ENCODE measurements at regions not wholly inside any gene's neighbourhood (a gene's known extent, or its start where the extent isn't known, plus 50 kb on each side); places are given as distances from the start of the nearest gene placed in this dataset.

- Histone ChIP-seq H3K9me3 (ENCODE audit: control insufficient read depth, low read length) (peaks cover 2% of the 10 kb centered on the region), H3K27me3 (replicated peaks; ENCODE audit: control insufficient read depth, insufficient read depth, low read length) (no peaks in the 10 kb centered on the region), H3K9ac (ENCODE audit: low read length) (no peak overlapping the region), H3K36me3 (ENCODE audit: control insufficient read depth, insufficient read depth, low read length, severe bottlenecking) (no peaks in the 10 kb centered on the region), H3K4me1 (ENCODE audit: control insufficient read depth, insufficient read depth, low read length) (no peaks in the 10 kb centered on the region), H3K4me3 (ENCODE audit: low read length) (no peak overlapping the region)
- DNase-seq (ENCODE audit: low read depth), result no peak
Observed at GRCh38 chr4:144463896-144464295, 182.1 kb upstream of the HHIP start.

DNA sequence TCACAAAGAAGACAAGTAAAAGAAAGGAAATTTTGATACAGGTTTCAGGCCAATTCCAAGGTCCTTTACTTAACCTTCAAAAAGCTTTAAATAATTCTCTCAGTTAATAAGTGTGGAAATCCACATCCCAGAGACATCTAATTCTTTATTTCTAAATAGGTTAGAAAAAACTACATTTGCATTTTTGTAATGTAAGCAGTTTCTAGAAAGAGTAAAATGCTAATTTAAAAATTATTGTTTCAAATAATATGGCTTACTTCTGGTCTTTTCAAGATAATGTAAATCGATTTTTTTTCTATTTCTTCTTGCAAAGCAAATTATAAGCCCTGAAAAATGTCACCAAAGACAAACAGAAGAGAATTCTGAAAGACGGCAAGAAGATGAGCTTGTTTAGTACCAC lies 180.4 kb upstream of the HHIP start:
- no peak for DNase-seq (ENCODE audit: low read depth)
- H3K9me3 ChIP-seq (ENCODE audit: control insufficient read depth, low read length), result peaks cover 2% of the 10 kb centered on the region
- no peaks in the 10 kb centered on the region for H3K36me3 ChIP-seq (ENCODE audit: control insufficient read depth, insufficient read depth, low read length, severe bottlenecking)
- H3K4me1 ChIP-seq (ENCODE audit: control insufficient read depth, insufficient read depth, low read length), result no peaks in the 10 kb centered on the region
- H3K9ac ChIP-seq (ENCODE audit: low read length), result no peak overlapping the region
- no peak overlapping the region for H3K4me3 ChIP-seq (ENCODE audit: low read length)
- no peaks in the 10 kb centered on the region for H3K27me3 ChIP-seq (replicated peaks; ENCODE audit: control insufficient read depth, insufficient read depth, low read length)

DNA sequence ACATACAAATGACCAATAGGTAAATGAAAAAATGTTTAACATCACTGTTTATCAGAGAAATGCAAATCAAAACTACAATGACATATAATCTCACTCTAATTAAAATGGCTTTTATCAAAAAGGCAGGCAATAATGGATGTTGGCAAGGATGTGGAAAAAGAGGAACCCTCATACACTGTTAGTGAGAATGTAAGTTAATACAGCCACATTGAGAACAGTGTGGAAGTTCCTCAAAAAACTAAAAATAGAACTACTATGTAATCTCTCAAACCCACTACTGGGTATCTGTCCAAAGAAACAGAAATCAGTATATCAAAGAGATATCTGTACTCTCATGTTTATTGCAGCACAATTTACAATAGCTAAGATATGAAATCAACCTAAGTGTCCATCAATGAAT lies 165.9 kb upstream of the HHIP start:
- H3K9me3 ChIP-seq (ENCODE audit: control insufficient read depth, low read length), result peaks cover 15% of the 10 kb centered on the region
- DNase-seq (ENCODE audit: low read depth), result no peak
- H3K27me3 ChIP-seq (replicated peaks; ENCODE audit: control insufficient read depth, insufficient read depth, low read length), result no peaks in the 10 kb centered on the region
- H3K9ac ChIP-seq (ENCODE audit: low read length), result no peak overlapping the region
- no peak overlapping the region for H3K4me3 ChIP-seq (ENCODE audit: low read length)
- H3K36me3 ChIP-seq (ENCODE audit: control insufficient read depth, insufficient read depth, low read length, severe bottlenecking), result no peaks in the 10 kb centered on the region
- no peaks in the 10 kb centered on the region for H3K4me1 ChIP-seq (ENCODE audit: control insufficient read depth, insufficient read depth, low read length)

GRCh38 chr4:144489831-144490230 lies 156.1 kb upstream of the HHIP start:
- Histone ChIP-seq H3K9me3 (ENCODE audit: control insufficient read depth, low read length) (no peaks in the 10 kb centered on the region), H3K27me3 (replicated peaks; ENCODE audit: control insufficient read depth, insufficient read depth, low read length) (no peaks in the 10 kb centered on the region), H3K4me3 (ENCODE audit: low read length) (no peak overlapping the region), H3K36me3 (ENCODE audit: control insufficient read depth, insufficient read depth, low read length, severe bottlenecking) (no peaks in the 10 kb centered on the region), H3K9ac (ENCODE audit: low read length) (no peak overlapping the region), H3K4me1 (ENCODE audit: control insufficient read depth, insufficient read depth, low read length) (no peaks in the 10 kb centered on the region)
- DNase-seq (ENCODE audit: low read depth), result no peak

DNA sequence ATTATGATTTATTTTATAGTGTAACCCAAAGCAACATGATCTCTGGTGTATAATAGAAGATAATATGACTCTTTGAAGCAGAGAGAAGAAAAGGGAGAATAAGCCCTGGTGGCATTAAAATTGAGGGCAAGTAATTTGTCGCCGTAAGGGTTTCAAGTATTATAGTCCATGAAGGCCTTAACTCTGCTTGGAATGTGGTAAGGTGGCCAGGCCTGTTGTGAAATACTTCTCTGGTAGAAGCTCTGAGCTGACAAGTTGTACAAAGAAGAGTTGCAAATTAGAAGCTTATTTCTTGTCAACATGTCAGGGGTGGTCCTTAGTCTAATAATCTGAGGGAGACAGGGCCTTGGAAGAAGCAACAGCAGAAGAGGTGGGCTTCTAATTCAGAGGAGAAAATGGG lies 151.7 kb upstream of the HHIP start:
- H3K27me3 ChIP-seq (replicated peaks; ENCODE audit: control insufficient read depth, insufficient read depth, low read length), result no peaks in the 10 kb centered on the region
- no peak overlapping the region for H3K4me3 ChIP-seq (ENCODE audit: low read length)
- no peaks in the 10 kb centered on the region for H3K9me3 ChIP-seq (ENCODE audit: control insufficient read depth, low read length)
- H3K9ac ChIP-seq (ENCODE audit: low read length), result no peak overlapping the region
- H3K36me3 ChIP-seq (ENCODE audit: control insufficient read depth, insufficient read depth, low read length, severe bottlenecking), result no peaks in the 10 kb centered on the region
- peak; percentile 32 for DNase-seq (ENCODE audit: low read depth)
- H3K4me1 ChIP-seq (ENCODE audit: control insufficient read depth, insufficient read depth, low read length), result no peaks in the 10 kb centered on the region

DNA sequence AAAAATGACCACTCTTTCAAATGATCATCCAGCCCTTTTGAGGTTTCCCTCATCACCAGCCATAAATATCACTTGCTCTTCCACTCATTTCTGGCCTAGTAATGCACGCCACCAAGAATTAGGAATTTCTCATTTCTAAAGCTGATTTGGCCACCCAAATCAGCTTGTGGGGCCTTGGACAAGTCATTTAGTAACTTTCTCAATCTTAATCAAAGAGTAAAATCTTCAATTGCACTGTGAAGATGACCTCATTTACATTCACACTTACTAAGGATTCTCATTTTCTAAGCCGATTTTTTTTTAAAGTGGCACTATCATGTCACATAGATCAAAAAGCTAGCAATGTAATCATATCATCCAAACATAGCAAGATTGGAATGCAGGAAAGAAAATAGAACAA lies 150.0 kb upstream of the HHIP start:
- H3K4me3 ChIP-seq (ENCODE audit: low read length), result no peak overlapping the region
- no peaks in the 10 kb centered on the region for H3K36me3 ChIP-seq (ENCODE audit: control insufficient read depth, insufficient read depth, low read length, severe bottlenecking)
- H3K4me1 ChIP-seq (ENCODE audit: control insufficient read depth, insufficient read depth, low read length), result no peaks in the 10 kb centered on the region
- H3K9me3 ChIP-seq (ENCODE audit: control insufficient read depth, low read length), result no peaks in the 10 kb centered on the region
- H3K27me3 ChIP-seq (replicated peaks; ENCODE audit: control insufficient read depth, insufficient read depth, low read length), result no peaks in the 10 kb centered on the region
- DNase-seq (ENCODE audit: low read depth), result no peak
- no peak overlapping the region for H3K9ac ChIP-seq (ENCODE audit: low read length)

DNA sequence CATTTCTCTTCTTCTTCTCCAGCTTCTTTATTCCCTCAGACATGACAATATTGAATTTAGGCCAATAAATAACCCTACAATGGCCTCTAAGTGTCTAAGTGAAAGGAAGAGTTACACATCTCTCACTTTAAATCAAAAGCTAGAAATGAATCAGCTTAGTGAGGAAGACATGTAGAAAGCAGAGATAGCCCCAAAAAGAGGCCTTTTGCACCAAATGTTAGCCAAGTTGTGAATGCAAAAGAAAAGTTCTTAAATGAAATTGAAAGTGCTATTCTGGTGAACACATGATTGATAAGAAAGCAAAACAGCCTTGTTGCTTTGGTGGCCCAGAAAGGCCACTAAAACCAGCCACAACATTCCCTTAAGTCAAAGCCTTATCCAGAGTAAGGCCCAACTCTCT lies 146.2 kb upstream of the HHIP start:
- Histone ChIP-seq H3K9me3 (ENCODE audit: control insufficient read depth, low read length) (no peaks in the 10 kb centered on the region), H3K36me3 (ENCODE audit: control insufficient read depth, insufficient read depth, low read length, severe bottlenecking) (no peaks in the 10 kb centered on the region), H3K4me1 (ENCODE audit: control insufficient read depth, insufficient read depth, low read length) (no peaks in the 10 kb centered on the region), H3K27me3 (replicated peaks; ENCODE audit: control insufficient read depth, insufficient read depth, low read length) (no peaks in the 10 kb centered on the region), H3K4me3 (ENCODE audit: low read length) (no peak overlapping the region), H3K9ac (ENCODE audit: low read length) (no peak overlapping the region)
- DNase-seq (ENCODE audit: low read depth), result no peak

GRCh38 chr4:144501231-144501780 lies 144.7 kb upstream of the HHIP start:
- no peaks in the 10 kb centered on the region for H3K9me3 ChIP-seq (ENCODE audit: control insufficient read depth, low read length)
- H3K4me1 ChIP-seq (ENCODE audit: control insufficient read depth, insufficient read depth, low read length), result no peaks in the 10 kb centered on the region
- H3K36me3 ChIP-seq (ENCODE audit: control insufficient read depth, insufficient read depth, low read length, severe bottlenecking), result no peaks in the 10 kb centered on the region
- H3K27me3 ChIP-seq (replicated peaks; ENCODE audit: control insufficient read depth, insufficient read depth, low read length), result no peaks in the 10 kb centered on the region
- H3K9ac ChIP-seq (ENCODE audit: low read length), result no peak overlapping the region
- no peak for DNase-seq (ENCODE audit: low read depth)
- H3K4me3 ChIP-seq (ENCODE audit: low read length), result no peak overlapping the region

DNA sequence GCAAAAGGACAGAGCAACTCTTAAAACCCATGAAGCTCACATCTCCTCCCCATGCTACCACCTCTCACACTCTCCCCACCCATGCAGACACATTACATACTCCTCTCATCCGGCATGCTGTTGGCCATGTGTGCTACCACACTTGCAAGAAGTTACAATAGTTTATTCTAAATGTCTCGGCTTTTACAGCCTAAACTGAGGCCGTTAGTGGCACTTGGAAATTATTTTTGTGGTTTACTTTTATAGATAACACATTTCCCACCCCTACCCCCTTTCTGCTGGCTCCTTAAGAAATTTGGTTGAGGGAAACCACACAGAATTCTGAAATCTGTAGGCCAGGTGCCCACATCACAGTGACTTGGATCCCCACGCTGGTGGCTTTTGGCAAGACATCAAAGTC lies 141.1 kb upstream of the HHIP start:
- no peaks in the 10 kb centered on the region for H3K4me1 ChIP-seq (ENCODE audit: control insufficient read depth, insufficient read depth, low read length)
- H3K4me3 ChIP-seq (ENCODE audit: low read length), result no peak overlapping the region
- DNase-seq (ENCODE audit: low read depth), result no peak
- no peaks in the 10 kb centered on the region for H3K27me3 ChIP-seq (replicated peaks; ENCODE audit: control insufficient read depth, insufficient read depth, low read length)
- H3K9me3 ChIP-seq (ENCODE audit: control insufficient read depth, low read length), result no peaks in the 10 kb centered on the region
- no peaks in the 10 kb centered on the region for H3K36me3 ChIP-seq (ENCODE audit: control insufficient read depth, insufficient read depth, low read length, severe bottlenecking)
- H3K9ac ChIP-seq (ENCODE audit: low read length), result no peak overlapping the region

GRCh38 chr4:144507311-144508101 lies 138.4 kb upstream of the HHIP start:
- no peaks in the 10 kb centered on the region for H3K36me3 ChIP-seq (ENCODE audit: control insufficient read depth, insufficient read depth, low read length, severe bottlenecking)
- no peak overlapping the region for H3K4me3 ChIP-seq (ENCODE audit: low read length)
- H3K9ac ChIP-seq (ENCODE audit: low read length), result no peak overlapping the region
- no peaks in the 10 kb centered on the region for H3K27me3 ChIP-seq (replicated peaks; ENCODE audit: control insufficient read depth, insufficient read depth, low read length)
- DNase-seq (ENCODE audit: low read depth), result no peak
- no peaks in the 10 kb centered on the region for H3K4me1 ChIP-seq (ENCODE audit: control insufficient read depth, insufficient read depth, low read length)
- H3K9me3 ChIP-seq (ENCODE audit: control insufficient read depth, low read length), result no peaks in the 10 kb centered on the region

DNA sequence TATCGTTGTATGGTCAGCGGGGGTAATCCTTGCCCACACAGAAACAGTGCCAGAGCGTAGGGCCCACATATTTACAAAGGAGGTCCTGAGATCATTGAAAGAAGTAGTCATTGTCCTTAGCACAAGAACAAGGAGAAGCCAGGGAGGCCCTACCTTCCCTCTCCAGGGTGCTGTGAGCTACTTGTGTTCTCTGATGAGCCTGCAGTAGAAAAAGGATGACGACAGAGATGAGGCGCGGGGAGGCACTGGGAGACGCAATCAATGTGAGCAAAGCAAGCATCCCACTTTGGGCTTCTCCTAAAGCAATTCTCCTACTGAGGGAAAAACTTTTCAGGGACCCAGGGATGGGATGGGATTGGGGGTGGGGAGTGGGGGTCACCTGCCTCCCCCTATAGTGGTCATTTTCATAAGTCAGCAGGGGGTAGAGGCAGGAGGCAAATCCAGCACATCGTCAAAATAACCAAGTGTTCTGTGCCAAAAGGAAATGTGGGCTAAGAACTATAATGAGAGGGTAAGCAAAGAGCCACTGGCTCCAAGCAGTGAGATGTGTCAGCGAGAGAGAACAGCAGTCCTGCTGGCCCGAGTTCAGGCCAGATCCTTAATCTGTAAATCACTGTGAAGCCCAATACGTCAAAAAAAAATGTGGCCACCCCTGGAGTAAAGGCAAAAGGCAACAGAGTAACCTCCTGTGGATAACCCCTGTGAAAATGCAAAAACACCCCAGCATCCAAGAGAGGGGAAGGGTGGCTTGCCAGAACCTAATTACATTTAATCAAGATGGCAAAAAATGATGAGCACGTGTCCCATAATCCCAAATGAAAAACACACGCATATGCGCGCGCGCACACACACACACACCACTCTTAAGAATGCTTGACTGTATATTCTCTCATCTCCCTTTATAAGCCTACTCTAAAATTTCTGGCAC lies 136.6 kb upstream of the HHIP start:
- H3K9ac ChIP-seq (ENCODE audit: low read length), result no peak overlapping the region

More for the DNA sequence above, 136.6 kb upstream of the HHIP start:
- Histone ChIP-seq H3K4me3 (ENCODE audit: low read length) (no peak overlapping the region), H3K36me3 (ENCODE audit: control insufficient read depth, insufficient read depth, low read length, severe bottlenecking) (no peaks in the 10 kb centered on the region), H3K4me1 (ENCODE audit: control insufficient read depth, insufficient read depth, low read length) (no peaks in the 10 kb centered on the region), H3K9me3 (ENCODE audit: control insufficient read depth, low read length) (no peaks in the 10 kb centered on the region), H3K27me3 (replicated peaks; ENCODE audit: control insufficient read depth, insufficient read depth, low read length) (no peaks in the 10 kb centered on the region)
- no peak for DNase-seq (ENCODE audit: low read depth)
